ELR (cell line): ENCODE measurements at regions not wholly inside any gene's neighbourhood (a gene's known extent, or its start where the extent isn't known, plus 50 kb on each side); places are given as distances from the start of the nearest gene placed in this dataset.
"Not testable (repeated sequence)": the region's sequence is repeated elsewhere in the genome, so short reads cannot be mapped to it uniquely, and the experiment has no call there.

Source experiments
- DNase-seq: peaks from one replicate; pipeline ENCODE4 v3.0.0-alpha.2; 2015; ENCODE audit warnings: low read depth

- no peak for DNase-seq
Observed at GRCh38 chr11:69905611-69906452, 86.6 kb upstream of the FGF3 start.

- peak; percentile 22 for DNase-seq
Observed at GRCh38 chr11:69906453-69906907, 87.3 kb upstream of the FGF3 start.

GRCh38 chr11:69907611-69908010 lies 88.4 kb upstream of the FGF3 start:
- DNase-seq, result no peak

- DNase-seq, result no peak
Observed at GRCh38 chr11:69908511-69909220, 89.5 kb upstream of the FGF3 start.

- DNase-seq, result peak; percentile 24
Observed at GRCh38 chr11:69909561-69910518, 90.6 kb upstream of the FGF3 start.

GRCh38 chr11:69910519-69911309 lies 91.5 kb upstream of the FGF3 start:
- DNase-seq, result no peak

- DNase-seq, result no peak
Observed at GRCh38 chr11:69911310-69912160, 92.3 kb upstream of the FGF3 start.

- no peak for DNase-seq
Observed at GRCh38 chr11:69912161-69912910, 93.1 kb upstream of the FGF3 start.

GRCh38 chr11:69912911-69913451 lies 93.8 kb upstream of the FGF3 start:
- peak; percentile 37 for DNase-seq

GRCh38 chr11:69913591-69914285 lies 94.5 kb upstream of the FGF3 start:
- no peak for DNase-seq

GRCh38 chr11:69914286-69915150 lies 95.3 kb upstream of the FGF3 start:
- no peak for DNase-seq

- peak; percentile 49 for DNase-seq
Observed at GRCh38 chr11:69915151-69915500, 95.9 kb upstream of the FGF3 start.

- DNase-seq, result peak; percentile 77
Observed at GRCh38 chr11:69915501-69916250, 96.5 kb upstream of the FGF3 start.

GRCh38 chr11:69916251-69916649 lies 97.0 kb upstream of the FGF3 start:
- not testable (repeated sequence) for DNase-seq

GRCh38 chr11:69916806-69917387 lies 97.7 kb upstream of the FGF3 start:
- no peak for DNase-seq

- no peak for DNase-seq
Observed at GRCh38 chr11:69917529-69917928, 98.3 kb upstream of the FGF3 start.
